Activated CD8-positive, alpha-beta memory T cell treated with anti-CD3 and anti-CD28 coated beads for 36 hours (primary cell): ENCODE measurements at regions not wholly inside any gene's neighbourhood (a gene's known extent, or its start where the extent isn't known, plus 50 kb on each side); places are given as distances from the start of the nearest gene placed in this dataset.

Experiments used
- CTCF ChIA-PET: fragments of 350-600 bp; sonication (Branson Sonifier 250); formaldehyde crosslinking; loops from one replicate; lab custom pipeline; 2021; ENCODE audit warnings: antibody characterized with exemption; lab: Charles Lee
- POLR2A ChIA-PET: fragments of 350-600 bp; sonication (Branson Sonifier 250); formaldehyde crosslinking; loops from one replicate; lab custom pipeline; 2021; ENCODE audit warnings: antibody characterized with exemption; lab: Charles Lee

- POLR2A ChIA-PET: no interaction called here
- CTCF ChIA-PET: no interaction called here
Measured at GRCh38 chr16:79359082-79359481, 241.5 kb downstream of the MAF start.

GRCh38 chr16:79358188-79358587 is 242.3 kb downstream of the MAF start:
- ChIA-PET POLR2A (no interaction called here), CTCF (no interaction called here)

- CTCF ChIA-PET: no interaction called here
- POLR2A ChIA-PET: no interaction called here
Measured at GRCh38 chr16:79355600-79356358, 244.8 kb downstream of the MAF start.

GRCh38 chr16:79351927-79352326 is 248.6 kb downstream of the MAF start:
- ChIA-PET CTCF (no interaction called here), POLR2A (no interaction called here)

GRCh38 chr16:79349803-79350202 is 250.7 kb downstream of the MAF start:
- ChIA-PET POLR2A (no interaction called here), CTCF (no interaction called here)

- CTCF ChIA-PET: interaction anchor here (1.8 kb wide), 1 partner anchor 14 kb away, joined by 7 read pairs; no protein-coding TSS in a partner anchor
- POLR2A ChIA-PET: no interaction called here
Measured at GRCh38 chr16:79348521-79349306, 251.8 kb downstream of the MAF start.

- ChIA-PET POLR2A (no interaction called here), CTCF (interaction anchor here (1.8 kb wide), 1 partner anchor 13 kb away, joined by 7 read pairs; no protein-coding TSS in a partner anchor)
Measured at GRCh38 chr16:79347277-79347676, 253.3 kb downstream of the MAF start.

- POLR2A ChIA-PET: no interaction called here
Measured at GRCh38 chr16:79339863-79340262, 260.7 kb downstream of the MAF start.

GRCh38 chr16:79337906-79338305 is 262.6 kb downstream of the MAF start:
- CTCF ChIA-PET: no interaction called here
- POLR2A ChIA-PET: no interaction called here

More at GRCh38 chr16:79339863-79340262, 260.7 kb downstream of the MAF start:
- CTCF ChIA-PET: no interaction called here

GRCh38 chr16:79336437-79337229 is 263.9 kb downstream of the MAF start:
- ChIA-PET CTCF (no interaction called here), POLR2A (no interaction called here)

- ChIA-PET POLR2A (no interaction called here), CTCF (interaction anchor here (1.1 to 1.4 kb wide), 3 partner anchors 13 to 77 kb away, joined by 3 to 7 read pairs (median 5); no protein-coding TSS in a partner anchor)
Measured at GRCh38 chr16:79334127-79334526, 266.4 kb downstream of the MAF start.

- ChIA-PET POLR2A (no interaction called here), CTCF (no interaction called here)
Measured at GRCh38 chr16:79331066-79331465, 269.5 kb downstream of the MAF start.

GRCh38 chr16:79329967-79330366 is 270.6 kb downstream of the MAF start:
- CTCF ChIA-PET: interaction anchor here (0.6 kb wide), 1 partner anchor 119 kb away, joined by 3 read pairs; no protein-coding TSS in a partner anchor

GRCh38 chr16:79329166-79329521 is 271.4 kb downstream of the MAF start:
- CTCF ChIA-PET: no interaction called here
- POLR2A ChIA-PET: no interaction called here

More at GRCh38 chr16:79329967-79330366, 270.6 kb downstream of the MAF start:
- POLR2A ChIA-PET: no interaction called here

GRCh38 chr16:79328402-79329165 is 272.0 kb downstream of the MAF start:
- ChIA-PET POLR2A (no interaction called here), CTCF (no interaction called here)

GRCh38 chr16:79327836-79328235 is 272.7 kb downstream of the MAF start:
- POLR2A ChIA-PET: no interaction called here

GRCh38 chr16:79326549-79326948 is 274.0 kb downstream of the MAF start:
- POLR2A ChIA-PET: no interaction called here

More at GRCh38 chr16:79327836-79328235, 272.7 kb downstream of the MAF start:
- CTCF ChIA-PET: no interaction called here

GRCh38 chr16:79325226-79325945 is 275.2 kb downstream of the MAF start:
- CTCF ChIA-PET: no interaction called here

More at GRCh38 chr16:79326549-79326948, 274.0 kb downstream of the MAF start:
- CTCF ChIA-PET: no interaction called here

More at GRCh38 chr16:79325226-79325945, 275.2 kb downstream of the MAF start:
- POLR2A ChIA-PET: interaction anchor here (0.7 kb wide), 1 partner anchor 273 kb away, joined by 3 read pairs; no protein-coding TSS in a partner anchor
